NB4 (cell line): ENCODE measurements at regions not wholly inside any gene's neighbourhood (a gene's known extent, or its start where the extent isn't known, plus 50 kb on each side); places are given as distances from the start of the nearest gene placed in this dataset.

Experiments
- DNase-seq: peaks from one replicate; pipeline ENCODE4 v3.0.0; 2010; ENCODE audit warnings: low read depth
- H3K4me3 ChIP-seq: one replicate; pipeline ENCODE4 v1.5.1; 2011; ENCODE audit warnings: mild to moderate bottlenecking, low read depth, low read length, moderate library complexity
- CTCF ChIP-seq: IDR thresholded peaks from one replicate; pipeline ENCODE4 v1.5.1; 2012; ENCODE audit warnings: low read depth, low read length
- MAX ChIP-seq: IDR thresholded peaks from 2 replicates; pipeline ENCODE4 v1.6.1; 2011; ENCODE audit warnings: low read depth, low read length
- MYC ChIP-seq: IDR thresholded peaks from 2 replicates; pipeline ENCODE4 v1.6.1; 2011; ENCODE audit warnings: low read depth, low read length
- POLR2A ChIP-seq: IDR thresholded peaks from 2 replicates; pipeline ENCODE4 v1.6.1; 2011; ENCODE audit warnings: mild to moderate bottlenecking; ENCODE audit not compliant: insufficient read length; ENCODE audit errors: extremely low read depth

- no peak for DNase-seq
- H3K4me3 ChIP-seq, result no peak overlapping the region
- TF ChIP-seq CTCF, result no peak
- no peak for TF ChIP-seq POLR2A
- no peak for TF ChIP-seq MAX
- TF ChIP-seq MYC, result no peak
Observed at GRCh38 chr6:97925504-97925903, 642.5 kb upstream of the MMS22L start.

- DNase-seq, result no peak
- TF ChIP-seq POLR2A (no peak), CTCF (no peak), MAX (no peak), MYC (no peak)
- H3K4me3 ChIP-seq, result no peak overlapping the region
Observed at GRCh38 chr6:97939440-97940168, 656.6 kb upstream of the MMS22L start.

- no peak for DNase-seq
- no peak overlapping the region for H3K4me3 ChIP-seq
- TF ChIP-seq POLR2A (no peak), CTCF (no peak), MYC (no peak), MAX (no peak)
Observed at GRCh38 chr6:97947841-97948240, 664.8 kb upstream of the MMS22L start.

GRCh38 chr6:97958134-97958533 lies 675.1 kb upstream of the MMS22L start:
- TF ChIP-seq MAX (no peak), POLR2A (no peak), MYC (no peak), CTCF (no peak)
- no peak for DNase-seq
- no peak overlapping the region for H3K4me3 ChIP-seq

- TF ChIP-seq POLR2A (no peak), MAX (no peak), MYC (no peak)
- H3K4me3 ChIP-seq, result no peak overlapping the region
- no peak for DNase-seq
Observed at GRCh38 chr6:97963193-97963592, 680.2 kb upstream of the MMS22L start.

GRCh38 chr6:97969065-97969464 lies 686.0 kb upstream of the MMS22L start:
- TF ChIP-seq POLR2A, result no peak
- no peak for TF ChIP-seq MAX
- no peak for TF ChIP-seq CTCF
- TF ChIP-seq MYC, result no peak
- no peak overlapping the region for H3K4me3 ChIP-seq
- DNase-seq, result no peak
